ENCODE measurements at regions not wholly inside any gene's neighbourhood (a gene's known extent, or its start where the extent isn't known, plus 50 kb on each side); places are given as distances from the start of the nearest gene placed in this dataset.

DNA sequence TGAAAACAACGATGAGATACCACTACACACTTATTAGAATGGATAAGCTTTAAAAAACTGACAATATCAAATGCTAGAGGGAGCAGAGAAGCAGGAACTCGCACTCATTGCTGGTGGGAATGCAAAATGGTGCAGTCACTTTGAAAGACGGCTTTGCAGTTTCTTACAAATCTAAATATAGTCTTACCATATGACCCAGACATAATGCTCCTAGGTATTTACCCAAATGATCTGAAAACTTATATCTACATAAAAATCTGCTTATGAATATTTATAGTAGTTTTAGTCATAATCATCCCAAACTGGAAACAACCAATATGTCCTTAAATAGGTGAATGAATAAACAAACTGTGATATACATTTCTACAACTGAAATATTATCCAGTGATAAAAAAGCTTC, 430.9 kb downstream of the MATN1 start:
- TF ChIP-seq POLR2AphosphoS5 (IDR thresholded peaks at IDR 0.05; ENCODE audit: low read depth, low read length) (no peak), POLR2A (IDR thresholded peaks at IDR 0.05; ENCODE audit: low read depth, low read length) (no peak), TAF1 (IDR thresholded peaks at IDR 0.05; ENCODE audit: low read depth, low read length) (no peak)
